Neural cell (in vitro differentiated cells): ENCODE measurements at regions not wholly inside any gene's neighbourhood (a gene's known extent, or its start where the extent isn't known, plus 50 kb on each side); places are given as distances from the start of the nearest gene placed in this dataset.

Experiments
- EP300 ChIP-seq: fragments of 450-650 bp; conservative IDR thresholded peaks from 2 replicates; pipeline ENCODE4 v1.6.1; 2014; ENCODE audit warnings: antibody characterized with exemption, mild to moderate bottlenecking, moderate library complexity; ENCODE audit not compliant: poor library complexity, severe bottlenecking
- EZH2 ChIP-seq: fragments of 200-600, 300-800 bp; shearing (Covaris generic), sonication (generic); IDR thresholded peaks from 2 replicates; pipeline ENCODE4 v1.6.1; 2014; ENCODE audit warnings: antibody characterized with exemption, low read length, borderline replicate concordance, mild to moderate bottlenecking; ENCODE audit not compliant: insufficient read depth, poor library complexity, severe bottlenecking
- TAF1 ChIP-seq: IDR thresholded peaks from 2 replicates; pipeline ENCODE4 v1.6.1; 2012; ENCODE audit warnings: low read depth
- TF ChIP-seq, protein P1 (sequence below): fragments of 450-650 bp; IDR thresholded peaks from 2 replicates; pipeline ENCODE4 v1.5.1; 2014; ENCODE audit warnings: antibody characterized with exemption, mild to moderate bottlenecking, moderate library complexity; ENCODE audit not compliant: poor library complexity, severe bottlenecking

- TF ChIP-seq, protein P1, sequence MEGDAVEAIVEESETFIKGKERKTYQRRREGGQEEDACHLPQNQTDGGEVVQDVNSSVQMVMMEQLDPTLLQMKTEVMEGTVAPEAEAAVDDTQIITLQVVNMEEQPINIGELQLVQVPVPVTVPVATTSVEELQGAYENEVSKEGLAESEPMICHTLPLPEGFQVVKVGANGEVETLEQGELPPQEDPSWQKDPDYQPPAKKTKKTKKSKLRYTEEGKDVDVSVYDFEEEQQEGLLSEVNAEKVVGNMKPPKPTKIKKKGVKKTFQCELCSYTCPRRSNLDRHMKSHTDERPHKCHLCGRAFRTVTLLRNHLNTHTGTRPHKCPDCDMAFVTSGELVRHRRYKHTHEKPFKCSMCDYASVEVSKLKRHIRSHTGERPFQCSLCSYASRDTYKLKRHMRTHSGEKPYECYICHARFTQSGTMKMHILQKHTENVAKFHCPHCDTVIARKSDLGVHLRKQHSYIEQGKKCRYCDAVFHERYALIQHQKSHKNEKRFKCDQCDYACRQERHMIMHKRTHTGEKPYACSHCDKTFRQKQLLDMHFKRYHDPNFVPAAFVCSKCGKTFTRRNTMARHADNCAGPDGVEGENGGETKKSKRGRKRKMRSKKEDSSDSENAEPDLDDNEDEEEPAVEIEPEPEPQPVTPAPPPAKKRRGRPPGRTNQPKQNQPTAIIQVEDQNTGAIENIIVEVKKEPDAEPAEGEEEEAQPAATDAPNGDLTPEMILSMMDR = no peak
- TF ChIP-seq TAF1 (no peak), EZH2 (no peak), EP300 (no peak)
Measured at GRCh38 chr10:78868456-78868855, 200.3 kb upstream of the ZMIZ1 start.
